ENCODE measurements at regions not wholly inside any gene's neighbourhood (a gene's known extent, or its start where the extent isn't known, plus 50 kb on each side); places are given as distances from the start of the nearest gene placed in this dataset.

GRCh38 chr2:223117533-223117932 is 65.5 kb downstream of the KCNE4 start:
- H3K9me3 ChIP-seq (ENCODE audit: insufficient read depth in 2 of 2, low read depth in 1 of 2, low read length in 1 of 2) = no peaks in the 10 kb centered on the region
- no peak overlapping the region for H3K27ac ChIP-seq (ENCODE audit: low read depth, low read length)
- FAIRE-seq (no peak), DNase-seq (ENCODE audit: low read depth in 1 of 2, low spot score in 2 of 2) (no peak)
- no peak overlapping the region for H3K18ac ChIP-seq (ENCODE audit: extremely low read depth, low read length)
- no peak overlapping the region for H2BK5ac ChIP-seq (ENCODE audit: low read depth, low read length)
- ChIA-PET POLR2A (ENCODE audit: partially characterized antibody) (no interaction called here), CTCF (ENCODE audit: partially characterized antibody) (interaction anchor here (0.7 kb wide), 2 partner anchors 11 to 462 kb away, joined by 3 read pairs; no protein-coding TSS in a partner anchor)
- H3K4me2 ChIP-seq (ENCODE audit: insufficient read depth in 1 of 2, low read depth in 2 of 2, low read length in 2 of 2) = no peak overlapping the region
- no peak overlapping the region for H2AFZ ChIP-seq (ENCODE audit: low read length)
- H4K20me1 ChIP-seq (replicated peaks in 1 of 2; ENCODE audit: control insufficient read depth in 1 of 2, insufficient read depth in 2 of 2, low read length in 2 of 2) = no peaks in the 10 kb centered on the region
- H4K91ac ChIP-seq (replicated peaks; ENCODE audit: insufficient read length, low read length) = no peak overlapping the region
- no peak overlapping the region for H3K14ac ChIP-seq (ENCODE audit: insufficient read length)
- H3K4me1 ChIP-seq (replicated peaks in 1 of 4; ENCODE audit: control insufficient read depth in 3 of 4, insufficient read depth in 4 of 4, low read length in 3 of 4) = no peaks in the 10 kb centered on the region
- no peaks in the 10 kb centered on the region for H3K36me3 ChIP-seq (ENCODE audit: control insufficient read depth in 2 of 4, insufficient read depth in 4 of 4, low read length in 3 of 4)
- H3K9ac ChIP-seq (replicated peaks in 1 of 4; ENCODE audit: extremely low read depth in 1 of 4, low read depth in 3 of 4, low read length in 3 of 4) = no peak overlapping the region
- H2BK12ac ChIP-seq (ENCODE audit: low read depth, low read length) = no peak overlapping the region
- no peak overlapping the region for H4K5ac ChIP-seq (ENCODE audit: insufficient read length, low read depth, low read length)
- H3K23me2 ChIP-seq (ENCODE audit: low read depth, low read length) = no peaks in the 10 kb centered on the region
- no peaks in the 10 kb centered on the region for H3K79me1 ChIP-seq (ENCODE audit: low read depth, low read length)
- no peak overlapping the region for H3K23ac ChIP-seq (ENCODE audit: insufficient read length)
- H4K8ac ChIP-seq (ENCODE audit: extremely low read depth, insufficient read depth, low read length) = no peak overlapping the region
- 90% methylated on average over 4 of the region's 4 CpGs; no CpG with 5 or more reads in 1 of the 2 experiments for WGBS, 2 experiments (ENCODE audit: extremely low coverage in 1 of 2, insufficient coverage in 1 of 2, insufficient read length in 1 of 2, insufficient replicate concordance in 2 of 2, low coverage in 1 of 2, low lambda C conversion rate in 2 of 2, missing lambda C conversion rate in 1 of 2)
- no peak overlapping the region for H3K4me3 ChIP-seq (ENCODE audit: extremely low read depth in 1 of 4, insufficient read depth in 2 of 4, low read depth in 3 of 4, low read length in 4 of 4)
- no peak overlapping the region for H2BK20ac ChIP-seq (ENCODE audit: low read length)
- H2BK120ac ChIP-seq (replicated peaks; ENCODE audit: low read depth, low read length) = no peak overlapping the region
- H3K79me2 ChIP-seq (ENCODE audit: control insufficient read depth in 1 of 2, insufficient read depth in 2 of 2, low read length in 2 of 2) = no peaks in the 10 kb centered on the region
- no peak overlapping the region for H2BK15ac ChIP-seq (ENCODE audit: low read length)
- no peak overlapping the region for H3K56ac ChIP-seq (replicated peaks; ENCODE audit: insufficient read length, low read depth, low read length)
- no peaks in the 10 kb centered on the region for H3K27me3 ChIP-seq (replicated peaks in 1 of 4; ENCODE audit: control insufficient read depth in 3 of 4, extremely low read depth in 1 of 4, insufficient read depth in 3 of 4, low read length in 3 of 4)
- no peak overlapping the region for H3K4ac ChIP-seq (replicated peaks; ENCODE audit: insufficient read length, low read depth, low read length)
- H2AK5ac ChIP-seq (ENCODE audit: low read depth, low read length) = no peak overlapping the region
- TF ChIP-seq POLR2A (IDR thresholded peaks at IDR 0.05; ENCODE audit: control extremely low read depth in 1 of 2, low read depth in 2 of 2, low read length in 2 of 2) = no peak
- TF ChIP-seq SIX5 (IDR thresholded peaks at IDR 0.05; ENCODE audit: low read depth, low read length) = no peak
- no peak for TF ChIP-seq HDAC2 (IDR thresholded peaks at IDR 0.05; ENCODE audit: borderline replicate concordance in 1 of 2, low read depth in 2 of 2, low read length in 2 of 2)
- no peak for TF ChIP-seq SP2 (IDR thresholded peaks at IDR 0.05; ENCODE audit: low read length)
- no peak for TF ChIP-seq TAF1 (IDR thresholded peaks at IDR 0.05; ENCODE audit: low read depth, low read length)
- TF ChIP-seq SP4 (IDR thresholded peaks at IDR 0.05; ENCODE audit: low read length) = no peak
- TF ChIP-seq FOSL1 (IDR thresholded peaks at IDR 0.05; ENCODE audit: insufficient read depth, low read depth, low read length) = no peak
- no peak for TF ChIP-seq HDAC6 (IDR thresholded peaks at IDR 0.05; ENCODE audit: low read depth, low read length)
- no peak for TF ChIP-seq RXRA (IDR thresholded peaks at IDR 0.05; ENCODE audit: insufficient read depth, low read depth, low read length)
- TF ChIP-seq SRF (IDR thresholded peaks at IDR 0.05; ENCODE audit: low read depth, low read length) = no peak
- no peak for TF ChIP-seq BACH1 (IDR thresholded peaks at IDR 0.05; ENCODE audit: low read length)
- no peak for TF ChIP-seq EGR1 (IDR thresholded peaks at IDR 0.05; ENCODE audit: borderline replicate concordance, low read depth, low read length)
- no peak for TF ChIP-seq YY1 (IDR thresholded peaks at IDR 0.05; ENCODE audit: low read depth, low read length)

Data from H1 (cell line).